ENCODE measurements at regions not wholly inside any gene's neighbourhood (a gene's known extent, or its start where the extent isn't known, plus 50 kb on each side); places are given as distances from the start of the nearest gene placed in this dataset.
"Not testable (repeated sequence)": the region's sequence is repeated elsewhere in the genome, so short reads cannot be mapped to it uniquely, and the experiment has no call there.

DNA sequence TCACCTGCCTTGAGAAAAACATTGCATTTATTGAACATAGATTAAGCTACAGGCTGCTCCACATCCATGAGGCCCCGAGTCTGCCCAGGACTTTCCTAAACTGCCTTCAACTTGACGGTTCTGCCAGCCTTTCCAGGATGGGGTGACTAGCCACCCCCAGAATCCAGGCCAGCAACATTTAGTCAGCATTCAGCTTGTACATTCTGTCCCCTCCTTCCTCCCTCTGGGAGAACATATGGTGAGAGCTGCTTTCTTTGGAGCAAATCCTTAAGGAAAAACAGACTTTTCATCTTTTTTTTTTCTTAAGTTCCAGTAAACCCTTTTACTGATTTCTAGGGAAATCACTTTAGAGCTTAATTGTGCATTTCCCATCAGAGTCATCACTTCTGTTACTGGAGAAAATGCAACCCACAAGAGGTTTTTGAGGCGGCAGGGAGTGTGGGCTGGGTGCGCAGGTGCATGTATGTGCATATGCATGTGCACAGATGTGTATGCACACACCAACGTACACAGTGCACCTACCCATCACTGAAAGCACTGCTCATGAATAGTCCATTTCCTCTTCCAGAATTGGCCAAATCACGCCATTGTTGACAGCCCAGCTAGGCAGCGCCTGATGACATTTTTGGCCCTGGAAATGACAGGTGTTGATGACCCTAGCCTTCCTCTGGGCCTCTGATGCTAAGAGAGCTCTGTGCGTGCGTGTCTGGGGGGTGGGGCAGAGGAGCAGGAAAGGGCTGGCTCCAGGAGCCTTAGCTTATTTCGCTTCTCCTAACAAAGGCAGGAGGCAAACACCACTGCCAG lies 145.6 kb downstream of the HSD17B3 start:
- DNase-seq (ENCODE audit: low read depth): no peak

DNA sequence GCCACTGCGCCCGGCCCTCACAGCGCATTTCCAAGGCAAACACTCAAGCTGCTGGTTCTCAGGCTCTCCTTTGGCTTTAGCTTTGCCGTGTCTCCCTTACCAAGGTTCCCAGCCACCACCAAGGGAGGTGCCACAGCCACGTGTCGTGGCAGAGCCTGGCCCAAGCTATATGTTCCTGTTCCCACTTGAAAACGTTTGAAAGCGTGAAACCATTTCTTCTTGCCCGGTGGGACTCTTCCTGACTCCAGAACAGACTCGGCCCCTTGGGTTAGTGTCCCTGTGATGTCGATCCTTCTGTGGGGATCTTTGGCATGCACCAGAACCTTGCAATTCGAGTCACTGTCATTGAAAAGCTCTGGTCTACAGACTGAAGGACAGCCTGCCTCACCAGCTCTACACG lies 147.9 kb downstream of the HSD17B3 start:
- no peak for DNase-seq (ENCODE audit: low read depth)

DNA sequence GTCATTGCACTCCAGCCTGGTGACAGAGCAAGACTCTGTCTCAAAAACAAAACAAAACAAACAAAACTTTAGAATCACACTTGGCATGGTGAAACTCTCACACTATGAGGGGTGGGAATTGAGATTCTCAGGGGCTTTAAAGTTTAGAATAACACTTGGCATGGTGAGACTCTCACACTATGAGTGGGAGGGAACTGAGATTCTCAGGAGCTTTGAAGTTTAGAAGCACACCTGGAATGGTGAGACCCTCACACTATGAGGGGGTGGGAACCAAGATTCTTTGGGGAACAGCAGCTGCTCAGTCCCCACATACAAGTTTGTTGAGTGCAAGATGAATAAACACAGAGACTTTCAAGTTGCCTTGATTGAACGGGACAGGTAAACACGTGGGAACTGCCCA lies 149.4 kb downstream of the HSD17B3 start:
- no peak for DNase-seq (ENCODE audit: low read depth)

DNA sequence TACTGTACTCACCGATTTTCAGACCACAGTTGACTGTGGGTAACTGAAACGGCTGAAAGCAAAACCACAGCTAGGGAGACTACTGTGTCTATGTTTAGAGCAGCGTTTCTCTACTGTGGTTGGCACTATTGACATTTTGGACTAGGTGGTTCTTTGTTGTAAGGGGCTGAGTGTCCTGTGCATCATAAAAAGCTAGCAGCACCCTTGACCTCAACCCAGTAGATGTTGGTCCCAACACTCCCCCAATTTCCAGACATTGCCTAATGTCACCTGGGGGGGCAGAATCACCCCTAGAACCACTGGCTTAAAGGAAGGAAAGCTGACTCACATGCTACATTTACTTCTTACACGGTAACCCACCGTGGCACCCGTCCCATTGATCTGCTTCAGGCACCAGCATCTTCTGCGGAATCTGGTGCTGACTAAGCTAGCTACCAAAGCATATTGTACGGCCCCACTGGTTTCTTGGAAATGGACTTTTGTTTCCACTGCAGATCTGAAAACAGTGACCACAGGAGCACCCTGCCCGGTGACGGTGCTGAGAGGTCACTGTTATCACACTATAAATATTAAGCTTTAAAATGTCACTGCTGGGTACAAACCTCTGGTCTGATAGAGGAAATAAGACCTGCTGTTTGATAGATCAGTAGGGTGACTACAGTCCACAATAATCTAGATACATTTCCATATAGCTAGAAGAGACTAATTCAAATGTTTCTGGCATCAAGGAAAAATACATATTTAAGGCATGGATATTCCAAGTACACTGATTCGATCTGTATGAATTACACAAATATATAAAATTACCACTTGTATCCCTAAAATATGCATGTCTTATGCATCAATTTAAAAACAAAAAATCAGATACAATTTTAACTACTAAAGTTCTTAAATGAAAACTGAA lies 151.4 kb downstream of the HSD17B3 start:
- no peak for DNase-seq (ENCODE audit: low read depth)

DNA sequence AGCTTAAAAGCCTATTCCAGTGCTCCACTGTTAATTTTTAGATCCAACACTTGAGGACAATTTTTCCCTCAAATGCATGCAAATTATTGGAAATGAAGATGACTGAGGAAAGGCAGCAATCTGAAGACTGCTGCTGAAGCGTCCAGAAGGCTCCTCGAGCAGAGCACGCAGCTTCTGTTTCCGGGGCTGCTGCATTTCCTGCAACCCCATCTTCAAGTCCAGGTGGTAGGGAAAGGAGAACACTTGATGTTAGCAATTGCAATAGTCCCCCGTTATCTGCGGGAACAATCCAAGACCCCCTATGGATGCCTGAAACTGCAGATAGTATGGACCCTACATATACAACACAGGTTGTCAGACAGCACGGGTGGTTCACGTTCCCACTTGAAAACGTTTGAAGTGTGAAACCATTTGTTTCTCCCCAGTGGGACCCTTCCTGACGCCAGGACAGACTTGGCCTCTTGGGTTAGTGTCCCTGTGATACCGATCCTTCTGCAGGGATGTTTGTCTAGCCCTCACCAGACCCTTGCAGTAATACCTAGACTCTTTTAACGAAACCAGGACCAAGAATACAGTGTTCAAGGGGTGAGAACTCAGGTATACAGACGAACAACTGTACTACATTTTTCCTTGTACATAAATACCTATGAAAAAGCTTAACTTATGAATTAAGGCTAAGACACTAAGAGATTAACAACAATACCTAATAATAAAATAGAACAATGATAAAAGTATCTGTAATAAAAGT lies 152.3 kb downstream of the HSD17B3 start:
- no peak for DNase-seq (ENCODE audit: low read depth)

DNA sequence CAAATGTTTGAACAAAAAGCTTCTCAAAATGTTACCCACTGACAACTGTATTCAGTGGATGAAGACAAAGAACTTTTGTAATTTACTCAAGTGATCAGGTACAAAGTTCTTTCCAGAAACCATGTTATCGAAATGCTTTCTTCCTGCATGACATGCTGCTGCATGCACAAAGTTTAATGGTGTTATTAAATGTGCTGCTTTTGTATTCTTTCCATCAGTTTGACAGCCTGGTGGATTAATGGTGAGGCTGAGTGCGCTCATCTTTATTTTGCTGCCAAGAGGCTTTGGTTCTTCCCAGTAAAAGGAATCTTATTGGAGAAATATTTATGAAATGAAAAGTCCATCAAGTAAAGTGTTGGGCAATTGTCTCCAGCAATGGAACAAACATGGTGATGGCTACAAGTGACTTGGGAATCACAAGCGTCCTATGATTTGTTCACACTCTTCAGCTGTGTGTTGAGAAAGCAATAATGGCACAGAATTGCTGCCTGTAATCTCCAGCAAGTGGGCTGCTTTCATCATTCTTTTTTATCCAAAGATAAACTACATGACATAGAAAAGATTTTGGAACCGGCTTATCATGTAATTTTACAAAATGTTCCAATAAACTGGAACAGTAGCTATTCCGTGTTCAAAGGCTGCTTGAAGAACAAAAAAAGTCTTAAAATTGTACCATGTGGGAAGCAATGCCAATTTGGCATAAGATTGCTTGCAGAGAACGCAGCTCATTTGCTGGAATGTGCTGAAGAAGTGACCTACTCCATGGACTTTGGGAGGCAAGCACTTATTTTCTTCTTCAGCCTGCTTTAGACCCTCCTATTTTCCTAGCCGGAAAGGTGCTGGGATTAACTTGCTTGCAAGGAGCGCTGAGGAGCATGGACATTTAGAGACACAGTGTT lies 153.1 kb downstream of the HSD17B3 start:
- DNase-seq (ENCODE audit: low read depth): no peak

DNA sequence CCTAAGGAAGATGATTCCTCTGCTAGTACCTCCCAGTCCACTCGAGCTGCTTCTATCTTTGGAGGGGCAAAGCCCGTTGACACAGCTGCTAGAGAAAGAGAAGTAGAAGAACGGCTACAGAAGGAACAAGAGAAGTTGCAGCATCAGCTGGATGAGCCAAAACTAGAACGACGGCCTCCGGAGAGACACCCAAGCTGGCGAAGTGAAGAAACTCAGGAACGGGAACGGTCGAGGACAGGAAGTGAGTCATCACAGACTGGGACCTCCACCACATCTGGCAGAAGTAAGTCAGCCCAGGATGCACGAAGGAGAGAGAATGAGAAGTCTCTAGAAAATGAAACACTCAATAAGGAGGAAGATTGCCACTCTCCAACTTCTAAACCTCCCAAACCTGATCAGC lies 154.9 kb downstream of the HSD17B3 start:
- not testable (repeated sequence) for DNase-seq (ENCODE audit: low read depth)

DNA sequence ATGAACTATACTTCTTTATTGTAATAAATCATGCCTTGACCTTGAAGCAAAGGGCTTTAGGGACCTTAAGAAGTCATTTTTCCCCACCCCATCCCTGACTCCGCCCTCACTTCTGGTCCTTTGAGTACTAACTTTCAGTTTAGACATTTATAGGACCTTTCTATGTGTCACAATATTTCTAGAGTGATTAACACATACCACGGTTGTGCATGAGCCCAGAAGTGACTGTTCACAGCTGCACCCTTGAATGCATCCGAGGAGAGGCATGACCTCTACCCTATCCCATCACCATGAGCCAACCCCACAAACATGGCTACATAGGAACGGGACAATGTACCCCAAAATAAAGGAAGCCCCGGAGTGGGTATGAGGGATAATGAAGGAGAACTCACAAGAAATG lies 160.3 kb downstream of the HSD17B3 start:
- DNase-seq (ENCODE audit: low read depth): no peak

DNA sequence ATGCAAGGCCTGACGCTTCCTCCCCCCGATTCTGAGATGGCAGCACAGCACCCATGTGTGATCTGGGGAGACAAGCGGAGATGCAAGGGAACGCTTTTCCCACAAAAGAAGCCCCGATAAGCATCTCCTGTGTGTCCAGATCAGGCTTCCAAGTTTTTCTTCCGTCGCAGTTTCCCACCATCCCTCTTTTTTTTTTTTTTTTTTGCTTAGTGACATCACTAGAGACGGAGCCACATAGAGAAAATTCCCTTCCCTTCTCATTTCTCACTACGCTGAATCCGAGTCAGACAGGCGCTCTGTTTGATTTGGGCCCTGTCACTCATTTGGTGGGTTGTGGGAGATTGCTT lies 160.9 kb downstream of the HSD17B3 start:
- no peak for DNase-seq (ENCODE audit: low read depth)

DNA sequence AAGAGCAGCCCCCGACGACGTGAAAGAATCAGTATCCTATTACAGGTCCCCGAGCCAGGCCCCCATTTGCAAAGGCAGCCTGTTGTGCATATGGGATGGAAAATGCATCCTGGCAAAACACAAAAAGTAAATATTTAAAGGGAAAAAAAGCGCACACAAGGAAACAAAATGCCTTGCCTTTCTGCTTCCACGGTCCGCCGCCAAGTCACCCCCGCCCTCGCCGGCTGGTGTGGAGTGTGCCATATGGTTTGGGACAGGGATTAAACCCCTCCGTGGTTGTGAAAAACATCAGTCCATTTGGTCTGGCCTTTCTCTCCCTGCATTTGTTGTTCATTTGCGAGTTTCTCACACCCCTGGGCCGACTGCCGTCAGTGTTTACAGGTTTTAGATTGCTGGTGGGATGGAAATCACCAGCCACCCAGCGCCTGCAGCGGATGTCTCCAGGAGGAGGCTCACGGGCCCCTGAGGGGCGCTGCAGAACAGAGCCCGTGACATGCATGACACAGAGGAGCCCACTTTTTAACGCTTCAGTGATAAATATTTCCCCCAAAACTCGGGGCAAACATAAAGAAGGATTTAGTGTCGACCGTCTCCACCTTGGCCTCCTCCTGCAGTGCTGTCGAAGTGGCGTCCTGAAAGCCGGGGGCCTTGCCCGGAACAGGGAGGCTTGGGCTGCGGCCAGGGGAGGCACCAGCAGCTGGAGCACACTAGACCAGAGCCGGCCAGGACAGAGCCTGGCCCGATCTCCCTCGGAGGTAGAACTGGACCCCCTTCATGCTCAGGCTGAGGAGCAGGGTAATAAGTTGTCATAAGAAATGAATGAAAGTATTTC lies 161.5 kb downstream of the HSD17B3 start:
- no peak for DNase-seq (ENCODE audit: low read depth)

DNA sequence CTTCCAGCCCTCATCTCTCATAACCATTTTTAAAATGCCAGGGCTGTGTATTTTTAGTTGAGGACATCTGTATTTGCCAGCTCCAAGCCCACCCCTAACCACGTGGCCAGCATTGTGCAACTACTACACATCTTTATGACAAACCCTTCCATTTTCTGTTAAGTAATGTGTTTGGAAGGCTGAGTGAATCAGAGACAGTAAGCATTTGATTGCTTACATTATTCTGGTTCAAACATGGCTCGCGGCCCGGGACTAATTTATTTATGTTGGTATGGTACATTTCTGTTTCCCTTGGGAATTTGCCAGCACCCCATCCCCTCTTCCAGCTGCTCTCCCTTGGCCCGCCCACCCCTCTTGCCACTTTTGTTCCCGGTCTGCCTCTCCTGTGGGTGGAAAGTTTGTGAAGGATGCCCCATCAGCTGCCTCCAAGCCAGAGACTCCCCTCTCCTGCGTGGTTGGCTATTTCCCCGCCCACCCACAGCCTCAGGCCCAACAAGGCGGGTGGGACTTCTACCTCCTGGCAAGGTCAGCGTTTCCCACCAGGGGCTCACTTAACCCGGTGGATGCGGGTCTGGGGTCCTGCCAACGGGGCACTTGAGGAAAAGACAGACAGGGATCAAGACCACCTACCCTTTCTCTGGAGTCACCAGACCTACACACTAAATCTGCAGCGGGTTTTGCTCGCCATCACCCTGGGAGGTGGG lies 162.2 kb downstream of the HSD17B3 start:
- DNase-seq (ENCODE audit: low read depth): peak; percentile 91

DNA sequence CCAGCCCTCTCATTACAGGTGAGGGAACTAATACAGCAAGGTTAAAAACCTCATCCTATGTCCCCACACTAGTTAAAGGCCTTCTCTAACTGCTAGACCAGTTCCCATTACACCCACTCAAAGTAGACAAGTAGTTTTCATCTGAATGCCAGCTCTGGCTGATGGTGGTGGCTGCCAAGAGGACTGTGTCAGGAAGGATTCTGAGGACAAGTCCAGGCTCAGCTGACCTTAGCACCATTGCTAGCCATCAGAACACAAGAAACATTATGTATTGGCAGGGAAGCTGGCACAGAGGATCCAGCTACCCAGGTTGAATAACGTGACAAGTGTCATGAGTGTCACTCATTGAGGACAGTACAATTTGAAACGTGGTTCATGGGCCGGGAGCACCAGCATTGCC lies 163.4 kb downstream of the HSD17B3 start:
- no peak for DNase-seq (ENCODE audit: low read depth)

DNA sequence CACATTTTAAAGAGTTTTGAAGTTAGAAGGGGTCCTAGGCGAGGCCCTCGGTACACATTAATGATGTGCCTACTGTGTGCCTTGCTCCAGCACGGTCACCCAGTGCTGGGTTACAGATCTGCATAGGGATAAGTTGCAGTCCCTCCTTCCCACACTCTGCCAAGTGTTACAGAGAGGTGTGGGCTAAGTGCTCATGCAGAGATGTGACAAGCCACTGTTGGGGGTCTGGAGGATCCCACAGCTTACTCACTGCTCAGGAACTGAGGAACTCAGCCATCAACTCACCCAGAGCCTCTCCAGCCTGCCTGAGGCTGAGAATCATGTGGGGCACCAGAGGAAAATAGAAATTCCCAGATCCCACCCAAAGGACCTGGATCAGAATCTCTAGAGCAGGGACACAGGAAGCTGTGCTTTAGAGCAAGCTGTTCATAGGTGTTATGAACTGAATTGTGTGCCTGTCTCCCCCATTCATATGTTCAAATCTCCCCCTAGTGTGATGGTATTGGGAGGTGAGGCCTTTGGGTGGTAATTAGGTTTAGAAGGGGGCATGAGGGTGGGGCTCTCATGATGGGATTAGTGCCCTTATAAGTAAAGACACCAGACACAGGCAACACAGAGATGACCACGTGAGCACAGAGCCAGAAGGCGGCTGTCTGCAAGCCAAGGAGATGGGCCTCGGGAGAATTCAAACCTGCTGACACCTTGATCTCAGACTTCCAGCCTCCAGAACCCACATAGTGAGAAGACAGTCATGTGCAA lies 164.1 kb downstream of the HSD17B3 start:
- peak; percentile 12 for DNase-seq (ENCODE audit: low read depth)

DNA sequence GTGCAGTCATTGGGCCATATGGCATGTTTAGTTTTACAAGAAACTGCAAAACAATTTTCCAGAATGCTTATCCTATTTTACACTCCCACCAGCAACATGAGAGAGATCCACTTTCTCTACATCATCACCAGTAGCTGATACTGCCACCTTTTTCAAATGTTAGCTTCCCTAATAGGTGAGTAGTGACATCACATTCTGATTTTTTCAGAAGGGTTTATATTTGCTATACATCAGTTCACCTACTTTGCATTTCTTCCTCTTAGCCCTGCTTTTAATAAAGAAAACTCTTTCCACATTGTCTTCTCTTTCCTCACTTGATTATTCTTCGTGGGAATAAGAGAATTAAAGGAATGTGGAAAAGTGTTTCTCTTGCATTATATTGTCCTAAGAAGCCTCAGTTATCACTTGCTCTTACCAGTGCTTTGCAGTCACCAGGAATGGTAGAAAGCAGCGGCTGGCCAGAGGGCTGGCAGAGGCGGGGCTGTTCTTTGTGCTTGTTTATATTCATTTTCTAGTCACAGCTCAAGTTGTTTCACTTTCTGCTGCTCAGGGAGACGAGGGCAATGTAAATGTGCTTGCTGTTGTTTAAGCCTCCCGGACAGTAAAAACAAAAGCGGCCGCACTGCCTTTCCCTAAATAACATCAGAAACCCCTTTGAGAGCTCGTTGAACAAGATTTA lies 164.8 kb downstream of the HSD17B3 start:
- DNase-seq (ENCODE audit: low read depth): peak; percentile 70

DNA sequence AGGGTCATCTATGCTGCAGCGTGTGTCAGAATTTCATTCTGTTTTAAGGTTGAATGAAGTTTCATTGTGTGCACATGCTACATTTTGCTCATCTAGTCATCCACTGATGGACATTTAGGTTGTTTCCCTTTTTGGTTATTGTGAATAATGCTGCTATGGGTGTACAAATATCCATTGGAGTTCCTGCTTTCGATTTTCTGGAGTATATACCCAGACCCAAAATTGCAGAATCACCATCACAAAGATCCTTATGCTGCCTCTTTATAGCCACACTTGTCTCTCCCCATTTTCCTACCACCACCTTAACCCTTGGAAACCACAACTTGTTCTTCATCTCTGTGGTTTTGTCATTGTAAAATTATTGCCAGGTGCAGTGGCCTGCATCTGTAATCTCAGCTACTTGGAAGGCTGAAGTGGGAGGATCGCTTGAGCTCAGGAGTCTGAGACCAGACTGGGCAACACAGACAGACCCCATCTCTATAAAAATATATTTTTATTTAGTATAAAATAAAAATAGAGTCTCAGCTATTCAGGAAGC lies 166.2 kb downstream of the HSD17B3 start:
- DNase-seq (ENCODE audit: low read depth): no peak

DNA sequence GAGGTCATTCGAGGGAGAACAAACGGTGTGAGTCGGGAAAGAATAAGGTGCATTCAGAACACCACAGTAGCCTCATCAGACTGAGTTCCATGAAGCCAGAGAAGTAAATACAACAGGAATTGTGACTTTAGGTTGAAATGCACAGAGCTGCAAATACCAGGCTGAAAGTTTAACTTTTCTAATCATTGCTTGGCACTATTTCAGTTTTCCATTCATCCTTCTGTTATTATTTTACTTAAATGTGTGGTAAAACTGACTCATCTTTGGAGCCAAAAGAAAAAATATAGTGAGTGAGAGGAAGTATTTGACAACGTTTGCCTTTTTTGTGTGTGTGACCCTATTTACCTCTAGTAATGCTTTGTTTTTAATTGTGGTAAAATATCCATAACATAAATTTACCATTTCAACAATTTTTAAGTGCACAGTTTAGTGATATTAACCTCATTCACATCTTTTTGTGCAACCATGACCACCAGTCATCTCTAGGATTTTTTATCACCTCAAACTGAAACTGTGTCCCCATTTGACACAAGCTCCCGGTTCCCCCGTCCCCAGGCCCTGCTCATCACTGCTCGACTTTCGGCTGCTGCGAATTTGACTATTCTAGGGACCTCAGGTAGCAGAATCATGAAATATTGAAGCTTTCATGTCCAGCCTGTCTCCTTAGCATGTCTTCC lies 166.8 kb downstream of the HSD17B3 start:
- DNase-seq (ENCODE audit: low read depth): no peak

DNA sequence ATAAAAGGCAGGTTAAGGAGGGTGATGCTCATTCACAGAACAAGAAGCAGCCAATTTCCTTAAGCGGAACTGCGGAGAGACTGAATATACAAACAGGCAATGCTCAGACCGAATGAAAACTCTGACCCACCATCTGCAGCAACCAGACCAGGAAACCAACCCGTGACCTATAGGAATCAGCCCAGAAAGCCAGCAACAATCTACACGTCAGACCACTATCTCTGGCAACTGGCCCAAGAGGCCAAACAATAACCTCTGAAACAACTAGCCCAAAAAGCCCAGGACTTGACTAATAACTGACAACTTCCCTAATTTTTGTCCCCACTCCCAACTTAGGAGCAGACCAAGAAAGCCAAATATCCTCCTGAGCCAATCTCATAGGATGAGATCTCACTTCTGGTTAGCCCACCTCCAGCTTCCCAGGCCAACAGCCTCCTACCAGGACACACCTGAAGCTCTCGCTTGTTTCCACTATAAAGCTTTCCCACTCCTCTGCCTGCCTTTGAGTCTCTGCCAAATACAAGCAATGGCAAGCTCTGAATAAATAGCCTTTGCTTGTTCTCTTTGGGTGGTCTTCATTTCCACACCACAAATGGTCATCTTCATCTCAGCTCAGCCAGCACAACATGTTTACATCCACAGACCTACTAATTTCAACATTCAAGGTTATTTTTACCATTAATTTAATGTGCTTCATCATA lies 168.5 kb downstream of the HSD17B3 start:
- DNase-seq (ENCODE audit: low read depth): no peak

Data from amniotic epithelial cell (primary cell).